ENCODE measurements at regions not wholly inside any gene's neighbourhood (a gene's known extent, or its start where the extent isn't known, plus 50 kb on each side); places are given as distances from the start of the nearest gene placed in this dataset.

GRCh38 chr7:153099235-153099634 lies 339.7 kb downstream of the ACTR3B start:
- H2BK120ac ChIP-seq (ENCODE audit: low read depth, low read length), result no peak overlapping the region
- H4K91ac ChIP-seq (ENCODE audit: insufficient read depth, low read depth, low read length), result no peak overlapping the region
- no peak overlapping the region for H2AFZ ChIP-seq (replicated peaks; ENCODE audit: low read length, poor library complexity)
- POLR2A ChIA-PET (ENCODE audit: unreplicated experiment), result no interaction called here
- no peak overlapping the region for H2AK9ac ChIP-seq (replicated peaks; ENCODE audit: low read depth, low read length, poor library complexity)
- H3K36me3 ChIP-seq (ENCODE audit: control insufficient read depth, insufficient read depth, low read length), result no peaks in the 10 kb centered on the region
- H2BK15ac ChIP-seq (ENCODE audit: low read depth, low read length), result no peak overlapping the region
- TF ChIP-seq RAD21 (IDR thresholded peaks at IDR 0.05; ENCODE audit: low read length) (no peak), CHD1 (IDR thresholded peaks at IDR 0.05; ENCODE audit: low read depth, low read length) (no peak), POLR2A (IDR thresholded peaks at IDR 0.05; ENCODE audit: low read depth, low read length) (no peak), USF2 (IDR thresholded peaks at IDR 0.05; ENCODE audit: low read depth, low read length) (no peak), MAZ (IDR thresholded peaks at IDR 0.05; ENCODE audit: borderline replicate concordance, low read depth, low read length) (no peak), CTCF (conservative IDR thresholded peaks at IDR 0.05; ENCODE audit: low read depth, low read length) (no peak), RCOR1 (IDR thresholded peaks at IDR 0.05; ENCODE audit: insufficient replicate concordance, low read length) (no peak), NFE2L2 (IDR thresholded peaks at IDR 0.05; ENCODE audit: low read depth, low read length) (no peak), ELK1 (IDR thresholded peaks at IDR 0.05; ENCODE audit: borderline replicate concordance, low read depth, low read length) (no peak), MXI1 (IDR thresholded peaks at IDR 0.05; ENCODE audit: borderline replicate concordance, low read depth, low read length) (no peak), BHLHE40 (IDR thresholded peaks at IDR 0.05; ENCODE audit: low read depth, low read length) (no peak), RFX5 (IDR thresholded peaks at IDR 0.05; ENCODE audit: low read depth, low read length) (no peak), MAFK (IDR thresholded peaks at IDR 0.05; ENCODE audit: low read depth, low read length) (no peak), FOS (IDR thresholded peaks at IDR 0.05; ENCODE audit: low read depth, low read length) (no peak), CEBPB (IDR thresholded peaks at IDR 0.05; ENCODE audit: low read depth, low read length) (no peak), SMC3 (IDR thresholded peaks at IDR 0.05; ENCODE audit: low read depth, low read length) (no peak)
- H3K79me1 ChIP-seq (ENCODE audit: low read depth in 1 of 2, low read length in 2 of 2), result no peaks in the 10 kb centered on the region
- DNase-seq (no peak), ATAC-seq (ENCODE audit: low read depth) (no peak)
- dilution Hi-C loops (cut with HindIII; ENCODE audit: low sequenced_read_pairs, unreplicated experiment) (no loop called here), intact Hi-C loops (cut with micrococcal nuclease) (no loop called here), in situ Hi-C loops (cut with MboI; ENCODE audit: low sequenced_read_pairs) (no loop called here)
- no peak overlapping the region for H3K9ac ChIP-seq (ENCODE audit: low read depth, low read length)
- no peaks in the 10 kb centered on the region for H3K4me1 ChIP-seq (ENCODE audit: control insufficient read depth, insufficient read depth, low read length)
- H3K9me3 ChIP-seq (ENCODE audit: control insufficient read depth, insufficient read depth, low read length), result peaks cover 17% of the 10 kb centered on the region
- no peaks in the 10 kb centered on the region for H3K27me3 ChIP-seq (ENCODE audit: control insufficient read depth, insufficient read depth, low read length)
- no peak overlapping the region for H3K4me2 ChIP-seq (ENCODE audit: low read depth, low read length)
- H2BK20ac ChIP-seq (ENCODE audit: low read depth, low read length), result no peak overlapping the region
- no peak overlapping the region for H3K18ac ChIP-seq (ENCODE audit: low read depth, low read length)
- H2AK5ac ChIP-seq (ENCODE audit: low read depth, low read length), result no peak overlapping the region
- CTCF ChIA-PET, result no interaction called here
- no peak overlapping the region for H4K5ac ChIP-seq (ENCODE audit: low read depth, low read length)
- H3K23ac ChIP-seq (ENCODE audit: low read depth, low read length), result no peak overlapping the region
- H3K27ac ChIP-seq (ENCODE audit: insufficient read depth, low read length), result no peak overlapping the region
- no peaks in the 10 kb centered on the region for H4K20me1 ChIP-seq (ENCODE audit: insufficient read depth, low read length)
- H3K4me3 ChIP-seq (ENCODE audit: insufficient read depth, low read depth, low read length), result no peak overlapping the region
- BruUV-seq (replicated peaks), result no TSS peak
- 36% methylated on average over 2 of the region's 8 CpGs; no CpG with 5 or more reads in 1 of the 2 experiments for WGBS, 2 experiments (ENCODE audit: extremely low coverage in 2 of 2, insufficient read length in 1 of 2)
- no peak overlapping the region for H2BK5ac ChIP-seq (ENCODE audit: low read depth, low read length, poor library complexity, severe bottlenecking)
- no peak overlapping the region for H3K14ac ChIP-seq (replicated peaks; ENCODE audit: low read depth, low read length)
- no peak overlapping the region for H3K56ac ChIP-seq (ENCODE audit: extremely low read depth, insufficient read depth, low read length)
- H4K8ac ChIP-seq (ENCODE audit: low read depth in 2 of 2, low read length in 2 of 2), result no peak overlapping the region
- H3K9me1 ChIP-seq (ENCODE audit: insufficient read depth, low read length), result no peaks in the 10 kb centered on the region
- H3K4ac ChIP-seq (ENCODE audit: low read depth, low read length), result no peak overlapping the region
